ENCODE measurements at regions not wholly inside any gene's neighbourhood (a gene's known extent, or its start where the extent isn't known, plus 50 kb on each side); places are given as distances from the start of the nearest gene placed in this dataset.

GRCh38 chr2:128714285-128714684, 395.6 kb upstream of the HS6ST1 start:
- Histone ChIP-seq H3F3A (ENCODE audit: control insufficient read depth, insufficient read depth) (no peaks in the 10 kb centered on the region), H3K4me2 (ENCODE audit: low read length) (no peak overlapping the region), H3K36me3 (ENCODE audit: control insufficient read depth, low read length) (no peaks in the 10 kb centered on the region), H3K27me3 (ENCODE audit: control insufficient read depth, low read length) (peaks cover 12% of the 10 kb centered on the region; the same call in 1 of the 2 replicates), H3K4me3 (ENCODE audit: low read length) (no peak overlapping the region), H4K20me1 (ENCODE audit: control insufficient read depth, insufficient read depth, low read depth, low read length) (no peaks in the 10 kb centered on the region), H3K4me1 (ENCODE audit: control insufficient read depth, low read length) (no peaks in the 10 kb centered on the region), H3K9me3 (ENCODE audit: control insufficient read depth, insufficient read depth, low read length) (no peaks in the 10 kb centered on the region), H3K9me2 (replicated peaks; ENCODE audit: control insufficient read depth, low read length) (no peaks in the 10 kb centered on the region), H3K79me2 (ENCODE audit: control insufficient read depth, low read length) (no peaks in the 10 kb centered on the region), H3K27ac (ENCODE audit: low read depth, low read length) (no peak overlapping the region)
- TF ChIP-seq EZH2phosphoT487 (IDR thresholded peaks at IDR 0.05; ENCODE audit: borderline replicate concordance, low read length) (no peak), CTCF (IDR thresholded peaks at IDR 0.05; ENCODE audit: low read depth, low read length, poor library complexity, severe bottlenecking) (no peak)

GRCh38 chr2:128714851-128715312, 396.2 kb upstream of the HS6ST1 start:
- Histone ChIP-seq H3F3A (ENCODE audit: control insufficient read depth, insufficient read depth) (no peaks in the 10 kb centered on the region), H3K27me3 (ENCODE audit: control insufficient read depth, low read length) (peaks cover 12% of the 10 kb centered on the region; the same call in 1 of the 2 replicates), H3K9me3 (ENCODE audit: control insufficient read depth, insufficient read depth, low read length) (no peaks in the 10 kb centered on the region), H3K4me2 (ENCODE audit: low read length) (no peak overlapping the region), H3K4me1 (ENCODE audit: control insufficient read depth, low read length) (no peaks in the 10 kb centered on the region), H3K79me2 (ENCODE audit: control insufficient read depth, low read length) (no peaks in the 10 kb centered on the region), H3K9me2 (replicated peaks; ENCODE audit: control insufficient read depth, low read length) (no peaks in the 10 kb centered on the region), H4K20me1 (ENCODE audit: control insufficient read depth, insufficient read depth, low read depth, low read length) (no peaks in the 10 kb centered on the region), H3K27ac (ENCODE audit: low read depth, low read length) (no peak overlapping the region), H3K4me3 (ENCODE audit: low read length) (no peak overlapping the region), H3K36me3 (ENCODE audit: control insufficient read depth, low read length) (no peaks in the 10 kb centered on the region)
- TF ChIP-seq EZH2phosphoT487 (IDR thresholded peaks at IDR 0.05; ENCODE audit: borderline replicate concordance, low read length) (no peak), CTCF (IDR thresholded peaks at IDR 0.05; ENCODE audit: low read depth, low read length, poor library complexity, severe bottlenecking) (peak; percentile 60)

GRCh38 chr2:128715360-128715759, 396.7 kb upstream of the HS6ST1 start:
- Histone ChIP-seq H3K4me2 (ENCODE audit: low read length) (no peak overlapping the region), H3K4me1 (ENCODE audit: control insufficient read depth, low read length) (no peaks in the 10 kb centered on the region), H3K4me3 (ENCODE audit: low read length) (no peak overlapping the region), H3F3A (ENCODE audit: control insufficient read depth, insufficient read depth) (no peaks in the 10 kb centered on the region), H3K27me3 (ENCODE audit: control insufficient read depth, low read length) (peaks cover 12% of the 10 kb centered on the region; the same call in 1 of the 2 replicates), H3K36me3 (ENCODE audit: control insufficient read depth, low read length) (no peaks in the 10 kb centered on the region), H3K79me2 (ENCODE audit: control insufficient read depth, low read length) (no peaks in the 10 kb centered on the region), H3K9me2 (replicated peaks; ENCODE audit: control insufficient read depth, low read length) (no peaks in the 10 kb centered on the region), H3K9me3 (ENCODE audit: control insufficient read depth, insufficient read depth, low read length) (no peaks in the 10 kb centered on the region), H3K27ac (ENCODE audit: low read depth, low read length) (no peak overlapping the region), H4K20me1 (ENCODE audit: control insufficient read depth, insufficient read depth, low read depth, low read length) (no peaks in the 10 kb centered on the region)
- no peak for TF ChIP-seq EZH2phosphoT487 (IDR thresholded peaks at IDR 0.05; ENCODE audit: borderline replicate concordance, low read length)

GRCh38 chr2:128716299-128716721, 397.6 kb upstream of the HS6ST1 start:
- no peaks in the 10 kb centered on the region for H4K20me1 ChIP-seq (ENCODE audit: control insufficient read depth, insufficient read depth, low read depth, low read length)
- no peaks in the 10 kb centered on the region for H3K79me2 ChIP-seq (ENCODE audit: control insufficient read depth, low read length)
- no peak overlapping the region for H3K4me2 ChIP-seq (ENCODE audit: low read length)
- H3K27me3 ChIP-seq (ENCODE audit: control insufficient read depth, low read length) = peaks cover 12% of the 10 kb centered on the region; the same call in 1 of the 2 replicates
- H3K9me3 ChIP-seq (ENCODE audit: control insufficient read depth, insufficient read depth, low read length) = no peaks in the 10 kb centered on the region
- no peaks in the 10 kb centered on the region for H3K4me1 ChIP-seq (ENCODE audit: control insufficient read depth, low read length)
- H3K36me3 ChIP-seq (ENCODE audit: control insufficient read depth, low read length) = no peaks in the 10 kb centered on the region
- TF ChIP-seq EZH2phosphoT487 (IDR thresholded peaks at IDR 0.05; ENCODE audit: borderline replicate concordance, low read length) = no peak
- no peak for TF ChIP-seq CTCF (IDR thresholded peaks at IDR 0.05; ENCODE audit: low read depth, low read length, poor library complexity, severe bottlenecking)
- H3K4me3 ChIP-seq (ENCODE audit: low read length) = no peak overlapping the region
- no peaks in the 10 kb centered on the region for H3F3A ChIP-seq (ENCODE audit: control insufficient read depth, insufficient read depth)
- no peaks in the 10 kb centered on the region for H3K9me2 ChIP-seq (replicated peaks; ENCODE audit: control insufficient read depth, low read length)
- no peak overlapping the region for H3K27ac ChIP-seq (ENCODE audit: low read depth, low read length)

Data from DOHH2 (cell line).